A673 (cell line): ENCODE measurements at regions not wholly inside any gene's neighbourhood (a gene's known extent, or its start where the extent isn't known, plus 50 kb on each side); places are given as distances from the start of the nearest gene placed in this dataset.

Source experiments
- EZH2 ChIP-seq: fragments of 200-600 bp; sonication (generic); IDR thresholded peaks from 2 replicates; pipeline ENCODE4 v1.6.1; 2017; ENCODE audit warnings: borderline replicate concordance, low read depth, mild to moderate bottlenecking, mixed read lengths, antibody characterized with exemption, low read length; ENCODE audit not compliant: poor library complexity, severe bottlenecking
- TF ChIP-seq, protein P1 (sequence below): fragments of 300-800, 200-600 bp; sonication (generic); conservative IDR thresholded peaks from 2 replicates; pipeline ENCODE4 v1.5.1; 2017; ENCODE audit warnings: low read depth, mild to moderate bottlenecking, antibody characterized with exemption, low read length, moderate library complexity, mixed read lengths

DNA sequence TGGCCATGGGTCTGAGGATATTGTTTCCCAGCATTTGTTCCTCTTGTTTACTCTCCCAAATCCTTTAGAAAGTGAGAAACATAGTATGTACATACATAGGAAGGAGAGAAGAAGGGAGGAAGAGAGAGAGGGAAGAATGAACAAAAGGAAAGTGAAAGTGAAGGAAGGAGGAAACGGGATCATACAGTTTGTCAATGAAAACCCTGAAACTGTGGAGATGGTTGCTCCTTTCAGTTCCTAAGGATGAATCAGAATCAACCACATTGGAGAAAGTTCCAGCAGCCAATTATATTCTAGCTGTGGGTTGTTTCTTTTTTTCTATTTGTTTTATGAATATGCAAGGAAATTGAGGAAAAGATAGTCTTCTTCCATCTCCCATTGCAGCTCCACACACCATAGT is 396.5 kb downstream of the MLLT3 start:
- TF ChIP-seq EZH2: no peak
- TF ChIP-seq, protein P1, sequence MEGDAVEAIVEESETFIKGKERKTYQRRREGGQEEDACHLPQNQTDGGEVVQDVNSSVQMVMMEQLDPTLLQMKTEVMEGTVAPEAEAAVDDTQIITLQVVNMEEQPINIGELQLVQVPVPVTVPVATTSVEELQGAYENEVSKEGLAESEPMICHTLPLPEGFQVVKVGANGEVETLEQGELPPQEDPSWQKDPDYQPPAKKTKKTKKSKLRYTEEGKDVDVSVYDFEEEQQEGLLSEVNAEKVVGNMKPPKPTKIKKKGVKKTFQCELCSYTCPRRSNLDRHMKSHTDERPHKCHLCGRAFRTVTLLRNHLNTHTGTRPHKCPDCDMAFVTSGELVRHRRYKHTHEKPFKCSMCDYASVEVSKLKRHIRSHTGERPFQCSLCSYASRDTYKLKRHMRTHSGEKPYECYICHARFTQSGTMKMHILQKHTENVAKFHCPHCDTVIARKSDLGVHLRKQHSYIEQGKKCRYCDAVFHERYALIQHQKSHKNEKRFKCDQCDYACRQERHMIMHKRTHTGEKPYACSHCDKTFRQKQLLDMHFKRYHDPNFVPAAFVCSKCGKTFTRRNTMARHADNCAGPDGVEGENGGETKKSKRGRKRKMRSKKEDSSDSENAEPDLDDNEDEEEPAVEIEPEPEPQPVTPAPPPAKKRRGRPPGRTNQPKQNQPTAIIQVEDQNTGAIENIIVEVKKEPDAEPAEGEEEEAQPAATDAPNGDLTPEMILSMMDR: no peak
